ENCODE measurements at regions not wholly inside any gene's neighbourhood (a gene's known extent, or its start where the extent isn't known, plus 50 kb on each side); places are given as distances from the start of the nearest gene placed in this dataset.
"Not testable (repeated sequence)": the region's sequence is repeated elsewhere in the genome, so short reads cannot be mapped to it uniquely, and the experiment has no call there.

DNA sequence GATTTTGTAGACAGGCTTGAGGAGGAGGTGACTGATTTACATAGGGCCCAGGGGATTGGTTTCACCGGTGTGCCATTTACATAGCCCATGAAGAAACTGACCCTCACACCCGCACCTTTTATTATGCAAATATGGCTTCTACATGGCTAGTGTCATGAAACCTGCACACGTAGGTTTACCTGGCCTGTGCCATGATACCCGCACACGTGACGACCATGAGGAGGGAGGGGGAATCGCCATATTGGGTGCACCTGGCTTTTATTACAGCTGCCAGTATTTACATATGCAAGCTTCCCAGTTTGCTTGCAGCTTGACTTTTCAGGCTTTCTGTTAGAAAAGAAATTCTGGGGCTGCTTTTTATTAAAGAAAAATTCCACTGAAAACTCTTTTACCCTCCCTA lies 359.7 kb downstream of the ADAM29 start:
- DNase-seq: no peak

DNA sequence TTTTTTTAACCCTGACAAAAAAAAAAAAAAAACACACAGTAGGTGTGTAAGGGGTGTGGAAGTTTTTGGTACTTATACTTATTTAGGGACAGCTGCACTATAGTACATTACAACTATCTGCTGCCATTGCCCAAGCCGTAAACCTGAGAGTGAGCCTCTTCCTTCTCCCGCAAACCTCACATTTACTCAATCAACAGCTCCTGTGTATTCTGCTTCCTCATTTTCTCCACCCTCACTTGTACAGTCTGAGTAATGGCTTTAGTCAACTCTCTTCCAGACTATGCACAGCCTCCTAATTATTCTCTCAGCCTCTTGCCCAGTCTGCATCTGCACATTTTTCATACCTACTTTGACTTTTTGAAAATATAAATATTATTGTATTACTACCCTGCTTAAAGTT lies 362.0 kb downstream of the ADAM29 start:
- no peak for DNase-seq

DNA sequence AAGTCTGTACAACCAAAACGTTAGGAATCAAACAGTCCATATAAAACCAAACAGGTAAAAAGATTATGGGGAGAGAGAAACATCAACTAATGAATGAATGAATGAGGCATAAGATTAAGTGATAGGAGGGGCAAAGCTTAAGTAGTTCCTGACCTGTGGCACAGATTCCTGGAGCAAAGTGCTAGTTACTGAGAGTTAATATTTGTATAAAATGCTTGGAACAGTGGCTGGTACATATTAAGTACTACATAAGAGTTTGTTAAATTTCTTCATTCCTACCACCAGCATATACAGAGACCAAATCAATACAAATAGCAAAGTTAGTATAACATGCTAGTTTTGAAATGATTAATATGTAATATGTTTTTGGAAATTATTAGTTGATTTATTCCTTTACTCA lies 363.7 kb downstream of the ADAM29 start:
- DNase-seq: no peak

DNA sequence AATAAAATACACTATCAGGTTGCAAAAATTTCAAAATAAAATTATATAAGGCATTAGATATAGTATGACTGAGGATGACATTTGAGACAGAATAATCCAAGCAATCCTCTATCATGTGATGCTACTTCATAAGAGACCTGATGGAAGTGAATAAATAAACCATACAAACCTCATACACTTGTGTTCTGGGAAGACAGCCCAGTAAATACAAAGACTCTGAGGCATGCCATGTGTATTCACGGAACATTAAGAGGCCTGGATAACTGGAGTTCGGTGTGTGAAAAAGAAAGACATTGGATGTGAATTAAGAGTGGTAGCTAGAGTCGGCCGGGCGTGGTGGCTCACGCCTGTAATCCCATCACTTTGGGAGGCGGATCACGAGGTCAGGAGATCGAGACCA lies 364.2 kb downstream of the ADAM29 start:
- DNase-seq: no peak

DNA sequence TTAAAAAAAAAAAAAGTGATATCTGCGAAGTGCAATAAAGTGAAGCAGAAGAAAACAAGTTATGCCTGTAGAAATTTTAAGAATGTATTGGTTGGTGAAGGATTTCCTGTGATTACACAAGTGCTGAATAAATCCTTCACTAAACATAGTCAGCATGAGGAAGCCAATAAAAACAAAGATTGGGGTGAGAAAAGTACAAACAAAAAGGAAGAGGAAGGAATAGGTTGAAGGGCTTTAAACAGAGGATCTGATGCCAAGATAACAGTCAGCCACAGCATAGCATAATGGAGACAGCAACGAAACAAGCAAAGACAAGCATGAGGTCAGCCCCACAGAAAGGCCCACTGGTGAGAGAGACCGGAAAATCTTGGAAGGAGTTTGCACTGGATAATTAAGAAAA lies 372.2 kb downstream of the ADAM29 start:
- DNase-seq: no peak

DNA sequence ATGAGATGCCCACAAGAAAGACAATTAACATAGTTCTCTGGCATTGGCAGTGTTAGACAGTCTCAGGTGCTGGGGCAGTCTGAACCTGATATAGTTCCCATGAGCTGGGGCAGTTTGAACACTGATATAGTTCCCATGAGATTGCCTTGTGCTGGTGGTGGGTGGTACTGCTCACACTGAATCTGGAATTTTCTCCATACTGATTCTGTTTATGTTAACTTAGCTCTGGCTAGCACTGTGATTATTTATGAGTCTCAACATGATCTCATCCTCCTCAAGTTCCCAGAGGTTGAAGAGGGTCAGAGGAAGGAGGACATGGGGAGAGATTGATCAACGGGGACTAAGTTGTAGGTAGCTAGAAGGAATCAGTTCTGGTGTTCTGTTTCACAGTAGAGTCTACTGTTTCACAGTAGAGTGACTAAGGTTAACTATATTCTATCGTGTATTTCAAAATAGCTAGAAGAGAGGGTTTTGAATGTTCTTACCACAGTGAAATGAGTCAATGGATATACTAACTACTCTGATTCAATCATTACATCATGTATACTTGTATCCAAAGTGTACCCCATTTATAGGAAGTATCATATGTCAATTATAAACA lies 379.9 kb downstream of the ADAM29 start:
- no peak for DNase-seq

DNA sequence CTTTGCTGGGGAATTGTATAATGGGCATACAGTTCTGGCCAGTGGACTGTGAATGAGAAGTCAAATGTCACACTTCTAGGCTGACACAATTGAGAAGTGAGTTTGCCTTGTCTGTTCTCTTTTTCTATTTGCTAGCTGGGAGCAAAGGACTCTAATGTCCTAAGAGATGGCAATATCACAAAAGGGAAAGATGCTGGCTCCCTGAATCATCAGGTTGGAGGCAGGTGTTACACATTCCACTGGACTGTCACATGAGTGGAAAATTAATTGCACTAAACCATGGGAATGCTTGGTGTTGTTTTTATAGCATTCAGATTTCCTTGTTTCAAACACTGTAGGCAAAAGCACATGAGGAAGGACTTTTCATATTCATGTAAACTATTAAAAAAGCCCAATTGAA lies 388.3 kb downstream of the ADAM29 start:
- no peak for DNase-seq

DNA sequence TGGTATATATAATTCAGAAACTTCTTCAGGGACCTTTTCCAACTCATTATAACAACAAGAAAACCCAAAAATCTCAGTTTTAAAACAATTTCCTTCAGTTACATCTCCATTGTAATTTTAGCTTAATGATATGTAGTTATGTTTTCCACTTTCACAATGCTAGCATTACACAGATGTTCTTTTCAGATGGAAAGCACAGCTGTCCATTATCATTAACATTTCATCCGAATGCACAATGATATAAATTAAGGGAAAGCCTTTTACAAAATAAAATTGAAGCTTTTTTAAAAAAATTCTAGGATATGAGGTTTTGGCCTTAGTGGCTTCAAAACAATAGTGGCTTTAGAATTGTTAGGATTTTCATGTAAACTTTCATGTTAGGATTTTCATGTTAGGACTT lies 389.2 kb downstream of the ADAM29 start:
- no peak for DNase-seq

DNA sequence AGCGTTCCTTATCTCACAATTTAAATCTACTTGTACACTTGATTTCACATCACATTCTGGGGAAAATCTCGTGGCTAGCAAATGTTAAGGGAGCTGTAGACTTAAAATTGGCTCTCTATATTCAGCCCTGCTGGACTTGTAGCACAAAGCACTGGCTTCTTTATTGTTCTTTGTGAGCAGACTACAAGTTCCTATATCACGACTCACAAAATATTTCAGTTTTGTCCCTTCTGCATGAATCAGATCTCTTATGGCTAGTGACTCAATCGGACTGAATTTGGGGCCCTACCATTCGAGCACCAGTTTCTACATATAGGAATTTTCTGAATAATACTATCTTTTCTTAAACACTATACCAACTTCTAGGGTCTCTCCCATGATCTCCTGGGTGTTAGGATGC lies 390.1 kb downstream of the ADAM29 start:
- no peak for DNase-seq

DNA sequence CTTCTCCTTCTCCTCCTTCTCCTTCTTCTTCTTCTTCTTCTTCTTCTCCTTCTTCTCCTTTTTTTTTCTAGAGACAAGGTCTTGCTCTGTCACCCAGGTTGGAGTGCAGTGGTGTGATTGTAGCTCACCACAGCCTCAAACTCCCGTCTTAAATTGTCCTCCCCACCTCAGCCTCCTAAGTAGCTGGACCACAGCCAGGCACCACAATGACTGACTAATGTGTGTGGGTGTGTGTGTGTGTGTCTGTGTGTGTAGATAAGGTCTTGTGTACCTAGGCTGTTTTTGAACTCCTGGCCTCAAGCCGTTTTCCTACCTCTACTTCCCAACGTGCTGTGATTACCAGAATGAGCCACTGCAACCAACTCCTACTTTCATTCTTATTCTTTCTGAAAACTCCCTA lies 390.9 kb downstream of the ADAM29 start:
- no peak for DNase-seq

DNA sequence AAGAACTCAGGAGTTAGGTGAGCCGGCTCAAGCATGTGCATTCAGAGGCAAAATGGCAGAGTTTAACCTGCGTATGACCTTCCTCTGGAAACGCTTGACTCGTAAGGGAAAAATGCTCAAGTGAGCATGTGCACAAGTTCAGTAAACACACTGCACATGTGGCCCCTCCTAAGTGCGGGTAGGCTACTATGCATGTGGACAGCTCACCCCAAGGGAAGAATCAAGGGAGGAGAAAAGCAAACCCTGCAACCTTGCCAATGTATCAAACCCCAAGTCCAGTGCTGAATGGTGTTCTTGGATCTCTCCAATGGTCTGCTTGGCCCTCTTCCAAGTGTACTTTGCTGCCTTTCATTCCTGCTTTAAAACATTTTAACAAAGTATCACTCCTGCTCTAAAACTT lies 407.1 kb downstream of the ADAM29 start:
- DNase-seq: no peak

DNA sequence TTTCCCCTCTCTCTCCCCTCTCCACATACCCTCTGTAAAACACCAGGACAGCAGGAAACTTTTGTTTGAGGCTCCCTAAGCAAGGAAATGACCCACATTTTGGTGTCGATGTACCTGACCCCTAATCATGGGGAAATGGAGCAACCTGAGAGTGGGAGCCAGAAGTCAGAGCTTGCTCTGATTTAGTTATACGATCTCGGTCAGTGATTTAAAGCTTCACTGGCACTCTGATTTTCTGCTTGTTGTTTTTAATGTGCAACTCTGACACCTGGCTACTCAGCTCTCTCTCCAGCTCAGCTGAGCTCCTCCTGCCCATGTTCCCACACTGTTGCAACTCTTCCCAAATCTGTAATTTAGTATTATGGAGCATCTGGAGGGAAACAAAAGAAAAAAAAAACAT lies 408.6 kb downstream of the ADAM29 start:
- no peak for DNase-seq

DNA sequence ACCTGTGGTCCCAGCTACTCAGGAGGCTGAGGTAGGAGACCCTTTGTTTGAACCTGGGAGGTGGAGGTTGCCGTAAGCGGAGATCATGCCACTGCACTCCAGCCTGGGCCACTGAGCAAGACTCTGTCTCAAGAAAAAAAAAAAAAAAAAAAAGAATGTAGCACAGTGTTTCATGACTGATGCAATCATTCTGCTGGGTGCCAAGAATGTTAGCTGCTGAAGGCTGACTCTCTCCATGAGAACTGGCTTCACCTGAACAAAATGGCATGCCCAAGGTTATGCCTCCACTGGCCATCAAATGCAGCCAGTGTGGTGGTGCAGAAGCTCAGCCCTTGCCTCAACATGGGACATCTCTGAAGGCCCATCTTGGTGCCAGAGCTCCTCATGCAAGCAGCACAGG lies 412.1 kb downstream of the ADAM29 start:
- no peak for DNase-seq

DNA sequence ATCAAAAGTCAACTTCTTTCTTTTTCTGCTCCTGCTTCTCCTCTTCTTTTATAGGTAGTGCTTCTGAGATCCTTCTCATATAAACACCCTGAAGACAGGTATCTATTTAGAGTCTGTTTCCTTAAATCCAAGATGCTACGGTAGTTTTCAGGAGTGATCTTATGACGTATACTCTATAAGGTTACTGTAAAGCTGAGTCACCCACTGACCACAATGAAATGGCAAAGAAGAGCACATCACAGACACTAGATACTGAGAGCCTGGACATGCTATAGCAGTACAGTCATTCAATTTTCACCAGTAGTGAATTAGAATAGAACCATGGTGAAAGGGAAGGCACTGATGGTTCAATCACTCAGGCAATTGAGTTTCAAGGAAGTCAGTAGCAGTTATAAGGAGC lies 412.5 kb downstream of the ADAM29 start:
- no peak for DNase-seq

DNA sequence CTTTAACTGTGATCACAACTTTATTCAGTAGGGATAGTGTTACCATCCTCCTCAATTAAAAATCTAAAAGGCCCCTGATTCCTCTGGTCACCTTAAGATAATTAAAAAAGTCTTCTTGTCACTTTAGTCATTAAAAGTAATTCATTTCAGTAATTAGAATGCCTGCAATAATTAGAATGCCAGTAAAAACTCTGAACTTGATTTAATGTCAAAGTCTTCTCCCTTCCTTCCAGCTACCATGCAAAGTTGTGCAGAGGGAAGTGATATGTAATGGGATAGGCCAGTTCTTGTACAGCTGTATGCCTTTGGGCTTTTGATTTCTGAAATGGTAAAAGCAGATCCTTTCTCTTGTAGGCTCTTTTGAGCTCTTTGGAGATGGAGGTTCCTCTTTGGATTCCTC lies 417.2 kb downstream of the ADAM29 start:
- DNase-seq: no peak

DNA sequence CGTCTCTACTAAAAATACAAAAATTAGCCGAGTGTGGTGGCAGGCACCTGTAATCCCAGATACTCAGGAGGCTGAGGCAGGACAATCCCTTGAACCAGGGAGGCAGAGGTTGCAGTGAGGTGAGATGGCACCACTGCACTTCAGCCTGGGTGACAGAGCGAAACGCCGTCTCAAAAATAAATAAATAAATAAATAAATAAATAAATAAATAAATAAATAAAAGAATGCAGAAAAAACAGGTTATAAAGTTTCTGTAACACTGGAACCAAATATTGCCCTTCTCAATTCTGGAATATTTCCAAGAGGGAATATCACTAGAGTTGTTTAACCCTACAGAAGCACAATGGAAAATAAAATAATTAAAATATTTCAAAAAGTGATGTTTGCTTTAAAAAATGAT lies 418.4 kb downstream of the ADAM29 start:
- not testable (repeated sequence) for DNase-seq

DNA sequence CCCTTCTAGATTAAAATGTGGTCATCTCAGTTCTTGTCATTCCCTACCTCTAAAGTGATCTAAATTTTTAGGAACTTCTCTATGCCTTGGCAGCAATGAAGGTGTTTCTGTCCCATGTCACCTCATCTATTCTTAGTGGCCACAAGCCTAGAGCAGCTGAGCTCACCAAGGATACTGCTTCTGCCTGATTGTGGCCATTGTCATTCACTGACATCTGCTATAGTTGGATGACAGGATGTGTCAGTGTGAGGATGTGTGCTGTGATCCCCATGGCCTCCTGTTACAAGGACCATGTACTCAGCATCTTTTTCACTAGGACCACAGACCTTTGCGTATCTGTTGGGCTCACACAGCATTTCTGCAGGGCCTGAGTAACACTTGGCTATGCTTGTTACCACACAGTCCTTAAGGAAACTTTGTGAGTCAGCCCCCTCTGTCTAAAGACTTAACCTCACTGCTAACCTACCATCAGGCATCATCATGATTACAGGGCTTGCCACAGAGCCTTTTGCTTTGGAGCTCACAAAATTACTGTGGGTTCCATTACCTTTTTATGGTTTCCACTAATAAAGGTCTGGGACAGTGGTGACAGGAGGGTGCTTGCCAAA lies 421.0 kb downstream of the ADAM29 start:
- no peak for DNase-seq

DNA sequence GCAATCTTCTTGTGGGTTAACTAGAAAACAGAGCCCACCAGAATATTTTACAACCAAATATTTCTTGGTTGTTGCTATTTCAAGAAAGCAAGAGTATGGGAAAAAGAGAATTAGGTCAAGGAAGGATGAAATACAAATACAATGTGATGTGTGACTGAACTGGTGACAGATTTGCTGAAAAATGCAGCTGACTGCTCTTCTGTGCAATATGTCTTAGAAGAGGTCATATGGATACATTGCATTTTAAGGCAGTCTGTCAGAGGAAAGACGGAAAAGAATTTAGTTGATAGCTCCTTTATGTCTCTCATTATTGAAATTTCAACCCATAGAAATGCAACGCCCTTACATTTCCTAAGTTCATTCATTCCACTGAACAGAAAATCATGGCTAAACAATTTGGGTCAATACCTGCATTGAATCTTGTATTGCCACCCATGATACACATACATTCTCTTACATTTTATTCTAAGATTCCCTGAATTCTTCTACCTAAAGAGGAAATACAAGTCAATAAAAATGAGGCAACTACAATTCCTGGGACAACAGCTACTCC lies 423.1 kb downstream of the ADAM29 start:
- DNase-seq: no peak

DNA sequence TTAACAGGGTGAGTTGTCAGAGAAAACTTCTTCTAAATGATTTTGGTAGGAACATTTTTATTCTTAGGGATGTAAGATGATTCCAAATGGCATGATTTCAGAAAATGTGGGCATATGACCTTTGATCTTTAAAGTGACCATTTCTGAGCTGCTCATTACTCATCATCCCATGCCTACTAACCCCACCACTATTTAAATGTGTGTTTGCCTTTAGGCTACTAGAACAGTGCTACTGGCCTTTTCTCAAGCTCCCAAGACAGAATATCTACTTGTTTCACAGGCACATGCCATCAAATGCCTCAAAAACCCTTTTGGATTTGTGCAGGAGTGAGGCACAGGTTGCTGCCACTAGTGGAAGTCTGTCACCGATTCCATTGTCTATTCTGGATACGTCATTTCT lies 428.2 kb downstream of the ADAM29 start:
- no peak for DNase-seq

DNA sequence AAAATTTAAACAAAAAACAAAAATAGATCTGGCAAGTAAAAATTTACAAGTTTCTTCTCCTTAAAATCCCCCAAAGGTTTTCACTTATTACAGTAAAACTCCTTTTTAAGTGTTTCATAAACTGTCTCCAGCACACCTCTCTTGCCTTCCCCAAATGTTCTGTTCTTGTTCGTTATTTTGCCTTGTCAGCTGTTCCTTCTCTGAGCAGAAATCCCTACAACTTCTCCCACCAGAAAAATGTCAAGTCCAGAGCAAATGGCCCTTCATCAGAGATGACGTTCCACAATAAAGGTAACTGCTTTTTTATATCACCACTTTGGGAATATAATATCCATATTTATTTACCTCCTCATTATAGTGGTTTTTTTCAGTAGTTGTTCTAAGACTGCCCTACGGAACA lies 432.1 kb downstream of the ADAM29 start:
- DNase-seq: no peak

DNA sequence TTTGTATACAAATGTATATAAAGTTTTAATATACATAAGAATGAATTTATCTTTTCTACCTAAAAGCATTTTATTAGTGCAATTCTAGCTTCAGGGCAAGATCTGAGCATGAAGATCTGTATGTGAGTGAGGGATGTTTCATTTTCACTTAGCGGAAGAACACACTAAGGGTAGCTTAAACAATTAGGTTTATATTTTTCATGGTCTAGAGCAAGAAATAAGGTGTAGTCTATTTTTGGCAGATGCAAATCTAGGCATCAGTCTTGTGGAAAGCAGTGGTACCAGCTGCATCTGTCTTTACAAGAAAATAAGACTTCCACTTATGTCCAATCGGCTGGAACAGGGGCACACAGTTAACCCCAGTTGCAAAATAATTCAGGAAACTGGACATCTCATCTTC lies 433.3 kb downstream of the ADAM29 start:
- no peak for DNase-seq

DNA sequence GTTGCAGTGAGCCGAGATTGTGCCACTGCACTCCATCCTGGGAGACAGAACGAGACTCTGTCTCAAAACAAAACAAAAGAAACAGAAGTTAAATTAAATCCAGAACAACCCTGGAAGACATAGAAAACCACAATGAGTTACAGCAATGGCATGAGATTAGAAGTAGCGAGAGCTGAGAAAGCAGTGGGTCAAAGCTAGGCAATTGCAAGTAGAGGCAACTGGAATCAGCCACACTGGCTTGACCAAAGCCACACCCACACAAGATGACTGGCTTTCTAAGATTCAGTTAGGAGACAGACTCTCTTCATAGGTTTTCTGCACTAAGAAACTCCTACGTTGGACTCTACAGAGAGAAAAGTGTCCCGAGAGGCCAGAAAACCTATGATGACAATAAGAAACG lies 443.0 kb downstream of the GPM6A start:
- no peak for DNase-seq

DNA sequence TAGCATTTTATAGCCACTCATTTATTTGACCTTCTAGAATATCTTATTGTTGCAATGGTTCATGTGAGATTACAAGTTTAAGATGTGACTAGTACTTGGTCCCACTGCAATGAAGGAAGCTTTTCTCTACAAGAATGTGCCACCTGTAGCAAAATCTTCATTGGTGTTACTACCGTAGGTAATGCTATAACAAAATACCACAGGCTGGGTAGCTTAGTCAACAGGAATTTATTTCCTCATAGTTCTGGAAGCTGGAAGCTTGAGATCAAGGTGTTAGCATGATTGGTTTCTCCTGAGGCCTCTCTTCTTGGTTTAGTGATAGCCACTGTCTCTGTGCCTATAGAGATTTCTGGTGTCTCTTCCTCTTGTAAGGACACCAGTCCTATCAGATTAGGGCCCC lies 441.0 kb downstream of the GPM6A start:
- DNase-seq: no peak

DNA sequence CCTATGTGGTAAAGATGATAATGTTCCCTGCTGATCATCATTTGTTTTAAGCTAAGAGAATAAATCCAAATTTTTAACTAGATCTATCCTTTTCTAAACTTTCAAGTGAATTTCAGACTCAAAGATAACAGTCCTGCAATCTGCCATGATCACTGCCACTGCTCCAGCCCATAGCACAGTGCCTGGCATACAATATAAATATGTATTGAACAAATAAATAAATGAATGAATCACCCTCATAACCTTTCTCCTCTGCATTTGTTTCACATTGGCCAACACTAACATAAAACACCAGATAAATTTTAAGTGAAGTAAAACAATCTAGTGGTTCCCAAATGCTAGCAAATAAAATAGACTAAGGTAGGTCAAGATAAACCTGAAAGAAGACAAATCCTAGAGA lies 439.0 kb downstream of the GPM6A start:
- DNase-seq: no peak
